ENCODE measurements at regions not wholly inside any gene's neighbourhood (a gene's known extent, or its start where the extent isn't known, plus 50 kb on each side); places are given as distances from the start of the nearest gene placed in this dataset.

GRCh38 chr21:28737674-28738419 is 254.8 kb downstream of the LTN1 start:
- no peak overlapping the region for H3K4me3 Mint-ChIP-seq (ENCODE audit: unreplicated experiment)
- no peaks in the 10 kb centered on the region for H3K27me3 Mint-ChIP-seq (ENCODE audit: insufficient read depth, unreplicated experiment)
- TF ChIP-seq CTCF (IDR thresholded peaks at IDR 0.05; ENCODE audit: unreplicated experiment), result no peak
- peak; percentile 30 for DNase-seq (ENCODE audit: unreplicated experiment)
- H3K27ac Mint-ChIP-seq (ENCODE audit: low read depth, unreplicated experiment), result no peak overlapping the region
- BruUV-seq (replicated peaks), result no TSS peak
- no peaks in the 10 kb centered on the region for H3K9me3 Mint-ChIP-seq (ENCODE audit: unreplicated experiment)
- ChIA-PET POLR2A (interaction anchor here (0.6 kb wide), 1 partner anchor 347 kb away, joined by 4 read pairs; no protein-coding TSS in a partner anchor), CTCF (interaction anchor here (0.5 to 4.4 kb wide), 9 partner anchors 8 to 1095 kb away, joined by 3 to 40 read pairs (median 4); no protein-coding TSS in a partner anchor)
- peaks cover 6% of the 10 kb centered on the region for H3K4me1 Mint-ChIP-seq (ENCODE audit: insufficient read depth, unreplicated experiment)
- intact Hi-C loops (cut with micrococcal nuclease), result no loop called here
- H3K36me3 Mint-ChIP-seq (ENCODE audit: insufficient read depth, unreplicated experiment), result no peaks in the 10 kb centered on the region

DNA sequence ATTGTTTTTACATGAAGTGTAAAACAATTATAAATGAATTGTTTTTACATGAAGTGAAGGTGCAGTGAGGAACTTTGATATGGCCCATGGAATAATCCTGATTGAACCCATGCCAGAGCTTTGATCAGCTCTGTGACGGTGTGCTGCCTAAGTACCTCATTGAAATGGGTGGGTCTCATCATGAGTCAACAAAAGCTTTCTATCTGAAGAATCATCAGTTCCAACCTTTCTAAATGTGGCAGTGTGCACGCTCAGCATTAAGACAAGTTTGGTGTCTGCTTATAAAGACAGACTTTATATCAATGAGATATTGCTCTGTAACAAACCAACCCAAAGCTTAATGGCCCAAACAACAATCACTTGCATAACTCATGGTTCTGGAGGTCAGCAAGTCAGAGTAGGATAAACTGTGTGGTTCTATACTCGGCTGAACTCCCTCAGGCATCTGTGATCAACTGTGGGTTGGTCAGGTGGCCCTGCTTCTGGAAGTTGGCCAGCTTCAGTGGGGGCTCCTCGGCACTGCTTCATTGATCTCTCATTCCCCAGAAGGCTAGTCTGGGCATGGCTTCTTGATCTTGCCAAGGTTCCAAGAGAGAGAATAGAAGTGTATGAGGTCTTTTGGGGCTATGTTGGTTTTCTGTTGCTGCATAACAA is 258.0 kb downstream of the LTN1 start:
- H3K27ac Mint-ChIP-seq (ENCODE audit: low read depth, unreplicated experiment), result no peak overlapping the region
- no peak for DNase-seq (ENCODE audit: unreplicated experiment)
- intact Hi-C loops (cut with micrococcal nuclease), result no loop called here
- POLR2A ChIA-PET, result interaction anchor here (0.7 to 2.0 kb wide), 3 partner anchors 10 to 59 kb away, joined by 3 to 4 read pairs (median 4); no protein-coding TSS in a partner anchor
- H3K4me1 Mint-ChIP-seq (ENCODE audit: insufficient read depth, unreplicated experiment), result peaks cover 6% of the 10 kb centered on the region
- H3K27me3 Mint-ChIP-seq (ENCODE audit: insufficient read depth, unreplicated experiment), result no peaks in the 10 kb centered on the region
- H3K4me3 Mint-ChIP-seq (ENCODE audit: unreplicated experiment), result no peak overlapping the region
- no peaks in the 10 kb centered on the region for H3K9me3 Mint-ChIP-seq (ENCODE audit: unreplicated experiment)
- CTCF ChIA-PET, result interaction anchor here (0.6 to 4.4 kb wide), 6 partner anchors 11 to 1170 kb away, joined by 3 to 40 read pairs (median 3); no protein-coding TSS in a partner anchor
- H3K36me3 Mint-ChIP-seq (ENCODE audit: insufficient read depth, unreplicated experiment), result no peaks in the 10 kb centered on the region
- TF ChIP-seq CTCF (IDR thresholded peaks at IDR 0.05; ENCODE audit: unreplicated experiment), result no peak
- no TSS peak for BruUV-seq (replicated peaks)

- H3K36me3 Mint-ChIP-seq (ENCODE audit: insufficient read depth, unreplicated experiment), result no peaks in the 10 kb centered on the region
- no peak for TF ChIP-seq CTCF (IDR thresholded peaks at IDR 0.05; ENCODE audit: unreplicated experiment)
- H3K4me1 Mint-ChIP-seq (ENCODE audit: insufficient read depth, unreplicated experiment), result no peaks in the 10 kb centered on the region
- H3K27me3 Mint-ChIP-seq (ENCODE audit: insufficient read depth, unreplicated experiment), result no peaks in the 10 kb centered on the region
- BruUV-seq (replicated peaks), result no TSS peak
- H3K27ac Mint-ChIP-seq (ENCODE audit: low read depth, unreplicated experiment), result no peak overlapping the region
- CTCF ChIA-PET, result interaction anchor here (0.6 to 1.2 kb wide), 2 partner anchors 1167 to 1994 kb away, joined by 3 read pairs; no protein-coding TSS in a partner anchor
- no peak overlapping the region for H3K4me3 Mint-ChIP-seq (ENCODE audit: unreplicated experiment)
- POLR2A ChIA-PET, result no interaction called here
- no peaks in the 10 kb centered on the region for H3K9me3 Mint-ChIP-seq (ENCODE audit: unreplicated experiment)
- intact Hi-C loops (cut with micrococcal nuclease), result no loop called here
- no peak for DNase-seq (ENCODE audit: unreplicated experiment)
Measured at GRCh38 chr21:28731700-28732321, 260.9 kb downstream of the LTN1 start.

DNA sequence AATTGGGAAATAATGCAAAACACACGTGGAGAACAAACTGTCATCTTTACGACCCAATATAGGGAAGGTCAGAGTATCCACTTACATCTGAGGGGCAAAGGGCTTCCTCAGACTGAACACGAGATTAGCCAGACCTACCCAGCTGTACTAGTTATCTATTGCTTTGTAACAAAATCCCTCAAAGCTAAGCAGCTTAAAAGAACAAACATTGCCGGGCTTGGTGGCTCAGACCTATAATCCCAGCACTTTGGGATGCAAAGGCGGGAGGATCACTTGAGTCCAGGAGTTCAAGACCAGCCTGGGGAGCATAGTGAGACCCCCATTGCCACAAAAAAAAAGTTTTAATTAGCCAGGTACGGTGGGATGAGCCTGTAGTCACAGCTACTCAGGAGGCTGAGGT is 262.8 kb downstream of the LTN1 start:
- H3K36me3 Mint-ChIP-seq (ENCODE audit: insufficient read depth, unreplicated experiment), result no peaks in the 10 kb centered on the region
- BruUV-seq (replicated peaks), result no TSS peak
- H3K4me3 Mint-ChIP-seq (ENCODE audit: unreplicated experiment), result no peak overlapping the region
- ChIA-PET CTCF (interaction anchor here (0.6 to 1.7 kb wide), 2 partner anchors 16 to 419 kb away, joined by 4 to 5 read pairs; no protein-coding TSS in a partner anchor), POLR2A (interaction anchor here (0.6 kb wide), 1 partner anchor 222 kb away, joined by 4 read pairs; no protein-coding TSS in a partner anchor)
- no peak for TF ChIP-seq CTCF (IDR thresholded peaks at IDR 0.05; ENCODE audit: unreplicated experiment)
- intact Hi-C loops (cut with micrococcal nuclease), result no loop called here
- peaks cover 5% of the 10 kb centered on the region for H3K4me1 Mint-ChIP-seq (ENCODE audit: insufficient read depth, unreplicated experiment)
- no peak overlapping the region for H3K27ac Mint-ChIP-seq (ENCODE audit: low read depth, unreplicated experiment)
- no peak for DNase-seq (ENCODE audit: unreplicated experiment)
- no peaks in the 10 kb centered on the region for H3K27me3 Mint-ChIP-seq (ENCODE audit: insufficient read depth, unreplicated experiment)
- no peaks in the 10 kb centered on the region for H3K9me3 Mint-ChIP-seq (ENCODE audit: unreplicated experiment)

Measured in MCF 10A (cell line).